Neuronal stem cell (in vitro differentiated cells): ENCODE measurements at regions not wholly inside any gene's neighbourhood (a gene's known extent, or its start where the extent isn't known, plus 50 kb on each side); places are given as distances from the start of the nearest gene placed in this dataset.

Experiments
- DNase-seq: peaks from one replicate; pipeline ENCODE4 v3.0.0-alpha.2; 2013; ENCODE audit warnings: low spot score
- H2AFZ ChIP-seq: one replicate; pipeline ENCODE4 v1.6.1; 2013; ENCODE audit warnings: mild to moderate bottlenecking, low read length, inconsistent platforms
- H2AK5ac ChIP-seq: 2 replicates; pipeline ENCODE4 v1.6.1; 2013; ENCODE audit warnings: low read depth, mild to moderate bottlenecking, inconsistent platforms, low read length, moderate library complexity, mixed read lengths
- H2BK120ac ChIP-seq: 2 replicates; pipeline ENCODE4 v1.6.1; 2013; ENCODE audit warnings: low read depth, mild to moderate bottlenecking, inconsistent platforms, low read length, moderate library complexity, mixed read lengths
- H2BK12ac ChIP-seq: one replicate; pipeline ENCODE4 v1.6.1; 2013; ENCODE audit warnings: low read length, inconsistent platforms
- H2BK15ac ChIP-seq: 2 replicates; pipeline ENCODE4 v1.6.1; 2013; ENCODE audit warnings: mild to moderate bottlenecking, low read length, inconsistent platforms, mixed read lengths
- H2BK5ac ChIP-seq: one replicate; pipeline ENCODE4 v1.6.1; 2013; ENCODE audit warnings: inconsistent platforms, mild to moderate bottlenecking, low read length, moderate library complexity
- H3K14ac ChIP-seq: one replicate; pipeline ENCODE4 v1.6.1; 2013; ENCODE audit warnings: low read length, inconsistent platforms
- H3K18ac ChIP-seq: 2 replicates; pipeline ENCODE4 v1.6.1; 2013; ENCODE audit warnings: low read length, inconsistent platforms
- H3K23ac ChIP-seq: 2 replicates; pipeline ENCODE4 v1.6.1; 2013; ENCODE audit warnings: low read depth, mild to moderate bottlenecking, mixed read lengths, low read length, inconsistent platforms; ENCODE audit not compliant: poor library complexity
- H3K27ac ChIP-seq: replicated peaks from 3 replicates; pipeline ENCODE4 v1.5.1; 2013; ENCODE audit warnings: low read length, inconsistent platforms
- H3K27me3 ChIP-seq, 3 experiments: 2 replicates each; pipeline ENCODE4 v1.6.1; 2013; ENCODE audit warnings: low read length in 3 of 3, mild to moderate bottlenecking in 2 of 3, inconsistent platforms in 1 of 3, low read depth in 1 of 3, mixed read lengths in 1 of 3, moderate library complexity in 1 of 3; ENCODE audit not compliant: control insufficient read depth in 3 of 3, insufficient read depth in 3 of 3
- H3K36me3 ChIP-seq, 2 donors: replicated peaks in 1 of 2; 2 replicates each; pipeline ENCODE4 v1.6.1; 2013; ENCODE audit warnings: low read length in 2 of 2; ENCODE audit not compliant: control insufficient read depth in 2 of 2, insufficient read depth in 2 of 2
- H3K4ac ChIP-seq: 2 replicates; pipeline ENCODE4 v1.6.1; 2013; ENCODE audit warnings: inconsistent platforms, mild to moderate bottlenecking, low read length, moderate library complexity
- H3K4me1 ChIP-seq, 2 donors: 1 replicate in 1 of 2; 2 replicates in 1 of 2; pipeline ENCODE4 v1.6.1; 2013; ENCODE audit warnings: low read length in 2 of 2, low read depth in 1 of 2; ENCODE audit not compliant: control insufficient read depth in 2 of 2, insufficient read depth in 1 of 2
- H3K4me2 ChIP-seq: one replicate; pipeline ENCODE4 v1.6.1; 2013; ENCODE audit warnings: mild to moderate bottlenecking, low read length, inconsistent platforms; ENCODE audit not compliant: insufficient read depth, poor library complexity, severe bottlenecking
- H3K4me3 ChIP-seq, 2 donors: 2 replicates each; pipeline ENCODE4 v1.5.1; 2013; ENCODE audit warnings: low read length in 2 of 2, mild to moderate bottlenecking in 2 of 2, inconsistent platforms in 1 of 2, moderate library complexity in 1 of 2
- H3K79me1 ChIP-seq: one replicate; pipeline ENCODE4 v1.6.1; 2013; ENCODE audit warnings: low read depth, mild to moderate bottlenecking, inconsistent platforms, low read length, moderate library complexity
- H3K9ac ChIP-seq: one replicate; pipeline ENCODE4 v1.6.1; 2013; ENCODE audit warnings: mild to moderate bottlenecking, low read depth, low read length, inconsistent platforms; ENCODE audit not compliant: poor library complexity
- H3K9me3 ChIP-seq, 2 donors: replicated peaks in 1 of 2; 2 replicates each; pipeline versions ENCODE3 to v1.6.1; 2013; ENCODE audit warnings: low read length in 2 of 2, mild to moderate bottlenecking in 2 of 2, inconsistent platforms in 1 of 2, low read depth in 1 of 2, mixed read lengths in 1 of 2, moderate library complexity in 1 of 2; ENCODE audit not compliant: control insufficient read depth in 2 of 2, insufficient read depth in 1 of 2
- H4K8ac ChIP-seq: one replicate; pipeline ENCODE4 v1.6.1; 2013; ENCODE audit warnings: low read depth, mild to moderate bottlenecking, inconsistent platforms, low read length, moderate library complexity
- H4K91ac ChIP-seq: one replicate; pipeline ENCODE4 v1.6.1; 2013; ENCODE audit warnings: low read length, low read depth, mild to moderate bottlenecking, inconsistent platforms; ENCODE audit not compliant: poor library complexity
- WGBS, 2 donors: extraction: QIAGEN DNeasy Blood & Tissue Kit; methylation state at CpG; one replicate each; pipeline ENCODE4 v1.1.7; 2013; ENCODE audit warnings: missing lambda C conversion rate in 2 of 2, mixed read lengths in 1 of 2; ENCODE audit not compliant: insufficient read length in 2 of 2, insufficient replicate concordance in 1 of 2; ENCODE audit errors: extremely low coverage in 2 of 2; 5-methylcytosine and 5-hydroxymethylcytosine counted together

- no peaks in the 10 kb centered on the region for H3K27me3 ChIP-seq
- no peak overlapping the region for H2BK15ac ChIP-seq
- no peak overlapping the region for H2BK120ac ChIP-seq
- no peak overlapping the region for H3K23ac ChIP-seq
- no peaks in the 10 kb centered on the region for H3K4me1 ChIP-seq
- no peak overlapping the region for H3K9ac ChIP-seq
- no peaks in the 10 kb centered on the region for H3K79me1 ChIP-seq
- no peak overlapping the region for H3K14ac ChIP-seq
- H3K36me3 ChIP-seq, result no peaks in the 10 kb centered on the region
- H3K9me3 ChIP-seq, result no peaks in the 10 kb centered on the region
- no peak overlapping the region for H2AK5ac ChIP-seq
- H3K4ac ChIP-seq, result no peak overlapping the region
- no peak overlapping the region for H2BK12ac ChIP-seq
- no peak overlapping the region for H4K91ac ChIP-seq
- no CpG with 5 or more reads among the region's 3 CpGs for WGBS, 2 donors
- no peak overlapping the region for H3K27ac ChIP-seq
- H4K8ac ChIP-seq, result no peak overlapping the region
- no peak overlapping the region for H2AFZ ChIP-seq
- no peak for DNase-seq
- no peak overlapping the region for H3K4me3 ChIP-seq
- H2BK5ac ChIP-seq, result no peak overlapping the region
- H3K18ac ChIP-seq, result no peak overlapping the region
- no peak overlapping the region for H3K4me2 ChIP-seq
Measured at GRCh38 chr4:125389713-125390112, 75.0 kb downstream of the FAT4 start.

DNA sequence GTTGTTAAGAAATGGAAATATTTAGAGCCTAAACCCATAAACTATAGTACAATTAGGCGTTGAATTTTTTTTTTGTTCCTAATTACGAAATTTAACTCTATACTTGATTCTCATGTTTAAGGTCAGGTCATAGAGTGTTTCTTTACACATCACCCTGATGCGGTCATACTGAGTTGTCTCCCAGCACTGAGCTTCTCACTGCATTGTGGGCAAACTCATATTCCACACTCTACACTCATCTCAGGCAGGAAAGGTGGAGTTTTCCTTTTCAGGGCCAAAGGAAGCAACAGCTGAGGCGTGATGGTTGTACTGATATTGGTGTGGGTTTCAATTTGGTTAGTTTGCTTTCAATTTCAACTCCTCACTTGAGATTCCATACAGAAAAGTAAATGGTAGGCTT, 75.4 kb downstream of the FAT4 start:
- DNase-seq, result no peak
- no peaks in the 10 kb centered on the region for H3K79me1 ChIP-seq
- H3K18ac ChIP-seq, result no peak overlapping the region
- H2AFZ ChIP-seq, result no peak overlapping the region
- H2BK5ac ChIP-seq, result no peak overlapping the region
- no peaks in the 10 kb centered on the region for H3K9me3 ChIP-seq
- no peak overlapping the region for H4K91ac ChIP-seq
- H3K9ac ChIP-seq, result no peak overlapping the region
- no peak overlapping the region for H2BK12ac ChIP-seq
- no peak overlapping the region for H2BK120ac ChIP-seq
- no peak overlapping the region for H2AK5ac ChIP-seq
- no peaks in the 10 kb centered on the region for H3K36me3 ChIP-seq
- no peak overlapping the region for H2BK15ac ChIP-seq
- no peak overlapping the region for H3K4me2 ChIP-seq
- no peaks in the 10 kb centered on the region for H3K4me1 ChIP-seq
- no peaks in the 10 kb centered on the region for H3K27me3 ChIP-seq
- H3K27ac ChIP-seq, result no peak overlapping the region
- H4K8ac ChIP-seq, result no peak overlapping the region
- H3K4me3 ChIP-seq, result no peak overlapping the region
- WGBS, 2 donors, result no CpG with 5 or more reads among the region's 4 CpGs
- H3K14ac ChIP-seq, result no peak overlapping the region
- H3K4ac ChIP-seq, result no peak overlapping the region
- no peak overlapping the region for H3K23ac ChIP-seq

- H3K9ac ChIP-seq, result no peak overlapping the region
- no peak overlapping the region for H2AK5ac ChIP-seq
- DNase-seq, result no peak
- no peak overlapping the region for H3K4me2 ChIP-seq
- H3K27me3 ChIP-seq, result no peaks in the 10 kb centered on the region
- H4K8ac ChIP-seq, result no peak overlapping the region
- no peaks in the 10 kb centered on the region for H3K79me1 ChIP-seq
- H3K4ac ChIP-seq, result no peak overlapping the region
- H3K9me3 ChIP-seq, result no peaks in the 10 kb centered on the region
- no peak overlapping the region for H2AFZ ChIP-seq
- no peak overlapping the region for H2BK15ac ChIP-seq
- no peak overlapping the region for H3K18ac ChIP-seq
- H3K36me3 ChIP-seq, result no peaks in the 10 kb centered on the region
- H3K4me3 ChIP-seq, result no peak overlapping the region
- no peak overlapping the region for H3K14ac ChIP-seq
- no peaks in the 10 kb centered on the region for H3K4me1 ChIP-seq
- H2BK5ac ChIP-seq, result no peak overlapping the region
- H2BK120ac ChIP-seq, result no peak overlapping the region
- H3K23ac ChIP-seq, result no peak overlapping the region
- H2BK12ac ChIP-seq, result no peak overlapping the region
- no peak overlapping the region for H3K27ac ChIP-seq
- no peak overlapping the region for H4K91ac ChIP-seq
Measured at GRCh38 chr4:125390727-125391126, 76.0 kb downstream of the FAT4 start.

GRCh38 chr4:125392694-125393093, 77.9 kb downstream of the FAT4 start:
- no peak for DNase-seq
- H3K79me1 ChIP-seq, result no peaks in the 10 kb centered on the region
- H3K4ac ChIP-seq, result no peak overlapping the region
- H3K27ac ChIP-seq, result no peak overlapping the region
- no CpG with 5 or more reads among the region's 1 CpG for WGBS, 2 donors
- no peak overlapping the region for H4K8ac ChIP-seq
- H2BK15ac ChIP-seq, result no peak overlapping the region
- H3K4me1 ChIP-seq, result no peaks in the 10 kb centered on the region
- H3K4me3 ChIP-seq, result no peak overlapping the region
- H3K27me3 ChIP-seq, result no peaks in the 10 kb centered on the region
- H3K18ac ChIP-seq, result no peak overlapping the region
- H3K14ac ChIP-seq, result no peak overlapping the region
- H2AK5ac ChIP-seq, result no peak overlapping the region
- no peak overlapping the region for H2AFZ ChIP-seq
- no peak overlapping the region for H2BK5ac ChIP-seq
- no peak overlapping the region for H3K4me2 ChIP-seq
- no peak overlapping the region for H2BK120ac ChIP-seq
- no peaks in the 10 kb centered on the region for H3K9me3 ChIP-seq
- H2BK12ac ChIP-seq, result no peak overlapping the region
- H3K9ac ChIP-seq, result no peak overlapping the region
- H3K36me3 ChIP-seq, result no peaks in the 10 kb centered on the region
- H3K23ac ChIP-seq, result no peak overlapping the region
- no peak overlapping the region for H4K91ac ChIP-seq
